Neural crest cell (in vitro differentiated cells): ENCODE measurements at regions not wholly inside any gene's neighbourhood (a gene's known extent, or its start where the extent isn't known, plus 50 kb on each side); places are given as distances from the start of the nearest gene placed in this dataset.

Experiments used
- DNase-seq: peaks from one replicate; pipeline ENCODE4 v3.0.0; 2021; ENCODE audit warnings: low read depth, mixed read lengths, low spot score
- H3K27ac Mint-ChIP-seq: one replicate; pipeline ENCODE4 v1.8.0; 2021; ENCODE audit warnings: mild to moderate bottlenecking, mixed read lengths; ENCODE audit not compliant: unreplicated experiment
- H3K27me3 Mint-ChIP-seq: 2 replicates; pipeline ENCODE4 v1.8.0; 2021; ENCODE audit warnings: low read depth, mild to moderate bottlenecking, mixed read lengths
- H3K36me3 Mint-ChIP-seq: 2 replicates; pipeline ENCODE4 v1.8.0; 2021; ENCODE audit warnings: low read depth, mild to moderate bottlenecking, mixed read lengths
- H3K4me1 Mint-ChIP-seq: 2 replicates; pipeline ENCODE4 v1.8.0; 2021; ENCODE audit warnings: mixed read lengths
- H3K4me3 Mint-ChIP-seq: one replicate; pipeline ENCODE4 v1.8.0; 2021; ENCODE audit warnings: mild to moderate bottlenecking, mixed read lengths
- H3K9me3 Mint-ChIP-seq: 2 replicates; pipeline ENCODE4 v1.8.0; 2021; ENCODE audit warnings: mixed read lengths
- TF ChIP-seq, protein P1 (sequence below): fragments of 200-600 bp; sonication (generic); conservative IDR thresholded peaks from 2 replicates; pipeline ENCODE4 v1.5.0; 2021; ENCODE audit warnings: antibody characterized with exemption, mild to moderate bottlenecking

DNA sequence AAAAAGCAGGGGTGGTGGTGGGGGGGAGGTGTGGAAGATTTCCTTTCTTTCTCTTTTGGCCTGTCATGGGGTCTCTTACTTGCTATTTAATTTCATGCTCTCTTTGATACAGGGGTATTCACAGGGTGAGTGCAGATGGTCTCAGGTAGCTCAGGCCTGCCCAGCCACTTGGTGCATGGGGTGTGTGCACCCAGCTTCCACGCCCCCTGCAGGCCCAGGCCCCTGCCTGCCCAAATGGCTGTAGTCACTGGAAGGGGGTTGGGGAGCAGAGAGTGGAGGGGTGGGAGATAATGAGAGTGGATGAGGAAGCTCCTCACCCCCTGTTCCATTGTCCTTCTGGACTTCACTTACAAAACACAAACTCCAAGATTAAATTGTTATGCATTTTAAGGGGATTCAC is 133.6 kb upstream of the SGK1 start:
- Mint-ChIP-seq H3K27ac (no peak overlapping the region), H3K27me3 (no peaks in the 10 kb centered on the region), H3K9me3 (no peaks in the 10 kb centered on the region), H3K4me1 (peaks cover 3% of the 10 kb centered on the region), H3K36me3 (no peaks in the 10 kb centered on the region), H3K4me3 (no peak overlapping the region)
- DNase-seq = no peak
- TF ChIP-seq, protein P1, sequence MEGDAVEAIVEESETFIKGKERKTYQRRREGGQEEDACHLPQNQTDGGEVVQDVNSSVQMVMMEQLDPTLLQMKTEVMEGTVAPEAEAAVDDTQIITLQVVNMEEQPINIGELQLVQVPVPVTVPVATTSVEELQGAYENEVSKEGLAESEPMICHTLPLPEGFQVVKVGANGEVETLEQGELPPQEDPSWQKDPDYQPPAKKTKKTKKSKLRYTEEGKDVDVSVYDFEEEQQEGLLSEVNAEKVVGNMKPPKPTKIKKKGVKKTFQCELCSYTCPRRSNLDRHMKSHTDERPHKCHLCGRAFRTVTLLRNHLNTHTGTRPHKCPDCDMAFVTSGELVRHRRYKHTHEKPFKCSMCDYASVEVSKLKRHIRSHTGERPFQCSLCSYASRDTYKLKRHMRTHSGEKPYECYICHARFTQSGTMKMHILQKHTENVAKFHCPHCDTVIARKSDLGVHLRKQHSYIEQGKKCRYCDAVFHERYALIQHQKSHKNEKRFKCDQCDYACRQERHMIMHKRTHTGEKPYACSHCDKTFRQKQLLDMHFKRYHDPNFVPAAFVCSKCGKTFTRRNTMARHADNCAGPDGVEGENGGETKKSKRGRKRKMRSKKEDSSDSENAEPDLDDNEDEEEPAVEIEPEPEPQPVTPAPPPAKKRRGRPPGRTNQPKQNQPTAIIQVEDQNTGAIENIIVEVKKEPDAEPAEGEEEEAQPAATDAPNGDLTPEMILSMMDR = no peak

DNA sequence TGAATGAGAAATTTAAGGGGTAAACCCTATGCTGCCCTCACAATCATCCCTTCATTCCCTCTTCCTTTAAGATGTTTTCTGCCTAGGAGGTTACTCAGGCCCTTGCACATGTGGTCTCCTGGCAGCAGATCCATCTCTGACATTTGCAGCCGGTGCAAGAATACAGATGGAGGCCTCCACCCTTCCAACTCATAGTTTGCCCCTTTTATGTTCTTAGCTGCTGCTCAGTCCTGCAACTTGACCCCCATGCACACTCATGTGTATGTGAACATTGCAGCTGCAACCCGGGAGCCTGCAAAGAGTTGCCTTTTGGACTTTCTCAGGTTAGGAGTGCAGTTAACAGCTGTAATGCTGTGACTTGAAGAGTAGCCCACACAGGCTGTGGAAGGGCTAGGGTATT is 131.9 kb upstream of the SGK1 start:
- H3K9me3 Mint-ChIP-seq = no peaks in the 10 kb centered on the region

DNA sequence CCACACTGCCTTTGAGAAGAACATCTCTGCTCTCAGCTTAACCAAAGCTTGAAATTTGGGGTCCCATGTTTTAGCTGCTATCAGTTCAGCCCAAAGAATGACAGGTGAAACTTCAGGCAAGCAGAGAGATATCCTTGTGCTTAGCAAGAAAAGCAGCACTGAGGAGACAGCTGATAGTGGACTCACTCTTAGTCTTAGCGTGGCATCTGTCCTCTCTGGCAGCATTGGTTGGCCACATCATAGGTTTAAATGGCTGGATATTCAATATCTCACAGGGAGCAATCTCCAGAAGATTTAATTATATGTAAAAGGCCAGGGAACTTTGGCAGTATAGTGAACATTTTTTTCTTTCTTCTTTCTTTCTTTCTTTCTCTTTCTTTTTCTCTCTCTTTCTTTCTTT is 131.1 kb upstream of the SGK1 start:
- Mint-ChIP-seq H3K4me3 (no peak overlapping the region), H3K36me3 (no peaks in the 10 kb centered on the region), H3K9me3 (no peaks in the 10 kb centered on the region), H3K4me1 (peaks cover 1% of the 10 kb centered on the region), H3K27ac (no peak overlapping the region), H3K27me3 (no peaks in the 10 kb centered on the region)
- DNase-seq = no peak
- TF ChIP-seq, protein P1 = no peak

More for the DNA sequence above, 131.9 kb upstream of the SGK1 start:
- H3K4me1 Mint-ChIP-seq = peaks cover 3% of the 10 kb centered on the region
- H3K27ac Mint-ChIP-seq = no peak overlapping the region
- H3K36me3 Mint-ChIP-seq = no peaks in the 10 kb centered on the region
- H3K27me3 Mint-ChIP-seq = no peaks in the 10 kb centered on the region
- TF ChIP-seq, protein P1 = no peak
- H3K4me3 Mint-ChIP-seq = no peak overlapping the region
- DNase-seq = no peak

DNA sequence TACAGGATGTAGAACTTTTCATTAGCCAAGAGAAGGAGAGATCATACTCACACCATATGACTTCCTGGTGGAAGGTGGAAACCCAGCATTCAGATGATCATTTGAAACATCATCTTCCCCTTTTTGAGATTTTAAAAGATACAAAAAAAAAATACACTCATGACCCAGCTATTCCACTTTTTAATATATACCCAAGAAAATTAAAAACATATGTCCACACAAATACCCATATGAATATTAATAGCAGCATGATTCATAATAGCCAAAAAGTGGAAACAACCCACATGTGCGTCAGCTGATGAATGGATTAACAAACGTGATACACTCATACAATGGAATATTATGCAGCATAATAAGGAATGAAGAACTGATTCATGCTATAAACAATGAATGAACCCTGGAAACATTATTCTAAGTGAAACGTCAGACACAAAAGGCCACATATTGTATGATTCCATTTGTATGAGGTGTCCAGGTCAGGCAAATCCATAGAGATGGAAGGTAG is 130.0 kb upstream of the SGK1 start:
- Mint-ChIP-seq H3K36me3 (no peaks in the 10 kb centered on the region), H3K4me1 (no peaks in the 10 kb centered on the region), H3K9me3 (no peaks in the 10 kb centered on the region), H3K4me3 (no peak overlapping the region), H3K27me3 (no peaks in the 10 kb centered on the region), H3K27ac (no peak overlapping the region)
- no peak for DNase-seq
- TF ChIP-seq, protein P1 = no peak

DNA sequence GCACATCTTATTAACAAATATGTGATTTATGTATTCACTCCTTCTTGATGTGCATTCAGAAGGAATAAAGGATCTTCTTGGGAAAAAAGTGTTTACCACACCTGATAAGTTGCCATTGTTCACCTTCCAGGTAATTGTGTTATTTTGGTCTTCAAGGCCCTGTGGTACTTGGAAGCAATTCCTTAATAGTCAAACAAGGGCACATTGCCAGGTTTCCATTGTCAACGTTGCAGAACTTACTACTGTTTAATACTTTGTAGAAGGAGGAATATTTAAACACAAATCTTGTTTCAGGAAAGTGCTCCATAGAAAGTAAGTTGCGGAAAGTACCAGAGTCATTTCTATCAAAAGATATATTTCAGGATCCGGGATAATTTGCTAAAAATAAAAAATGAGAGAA is 129.5 kb upstream of the SGK1 start:
- Mint-ChIP-seq H3K9me3 (no peaks in the 10 kb centered on the region), H3K27ac (no peak overlapping the region), H3K4me3 (no peak overlapping the region), H3K4me1 (no peaks in the 10 kb centered on the region), H3K36me3 (no peaks in the 10 kb centered on the region), H3K27me3 (peaks cover 2% of the 10 kb centered on the region)
- TF ChIP-seq, protein P1 = no peak
- DNase-seq = no peak

DNA sequence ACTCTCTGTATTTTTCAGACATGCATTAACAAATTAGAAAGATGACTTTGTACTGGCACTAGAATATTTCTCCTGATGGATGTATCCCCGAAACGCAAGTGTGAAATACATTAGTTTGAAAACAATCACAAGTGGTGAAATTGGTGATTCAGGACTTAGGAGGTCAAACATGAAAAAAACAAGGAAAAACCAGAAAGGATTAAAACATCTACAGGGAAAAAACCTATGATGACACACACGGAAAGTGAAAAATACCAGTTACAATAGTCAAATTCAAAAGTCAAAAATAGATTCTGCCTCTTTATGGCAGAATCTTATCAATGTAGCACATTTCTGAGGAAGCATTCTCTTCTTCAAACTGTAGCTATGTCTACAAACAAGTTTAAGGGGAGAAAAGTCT is 129.0 kb upstream of the SGK1 start:
- no peaks in the 10 kb centered on the region for H3K4me1 Mint-ChIP-seq
- DNase-seq = no peak
- no peaks in the 10 kb centered on the region for H3K9me3 Mint-ChIP-seq
- TF ChIP-seq, protein P1 = no peak
- H3K27me3 Mint-ChIP-seq = peaks cover 2% of the 10 kb centered on the region
- no peaks in the 10 kb centered on the region for H3K36me3 Mint-ChIP-seq
- H3K4me3 Mint-ChIP-seq = no peak overlapping the region
- no peak overlapping the region for H3K27ac Mint-ChIP-seq
